Neural cell (in vitro differentiated cells): ENCODE measurements at regions not wholly inside any gene's neighbourhood (a gene's known extent, or its start where the extent isn't known, plus 50 kb on each side); places are given as distances from the start of the nearest gene placed in this dataset.

Experiments
- H2AFZ ChIP-seq: fragments of 200-600, 300-800 bp; sonication (generic), shearing (Covaris generic); 2 replicates; pipeline ENCODE4 v1.6.0; 2014; ENCODE audit warnings: low read depth, mild to moderate bottlenecking, antibody characterized with exemption, low read length, moderate library complexity
- H3F3A ChIP-seq: fragments of 200-600 bp; shearing (Covaris generic); 2 replicates; pipeline ENCODE4 v1.6.1; 2016; ENCODE audit warnings: mild to moderate bottlenecking, moderate library complexity, mixed read lengths, antibody characterized with exemption, low read length; ENCODE audit not compliant: insufficient read depth, poor library complexity, severe bottlenecking
- H3K27ac ChIP-seq: fragments of 200-600, 300-800 bp; sonication (generic), shearing (Covaris generic); 2 replicates; pipeline ENCODE4 v1.5.1; 2014; ENCODE audit warnings: mild to moderate bottlenecking, low read length, moderate library complexity
- H3K27me3 ChIP-seq: fragments of 300-800, 200-600 bp; sonication (generic), shearing (Covaris generic); 2 replicates; pipeline ENCODE4 v1.6.0; 2014; ENCODE audit warnings: mild to moderate bottlenecking, low read depth, low read length, moderate library complexity; ENCODE audit not compliant: insufficient read depth
- H3K36me3 ChIP-seq: fragments of 300-800, 200-600 bp; sonication (generic), shearing (Covaris generic); 2 replicates; pipeline ENCODE4 v1.5.1; 2014; ENCODE audit warnings: mild to moderate bottlenecking, antibody characterized with exemption, low read length, moderate library complexity; ENCODE audit not compliant: insufficient read depth
- H3K4me2 ChIP-seq: fragments of 300-800, 200-600 bp; sonication (generic), shearing (Covaris generic); 2 replicates; pipeline ENCODE4 v1.6.0; 2014; ENCODE audit warnings: mild to moderate bottlenecking, low read length
- H3K4me3 ChIP-seq: fragments of 300-800, 200-600 bp; sonication (generic), shearing (Covaris generic); 2 replicates; pipeline ENCODE4 v1.5.1; 2014; ENCODE audit warnings: mild to moderate bottlenecking, low read length, moderate library complexity
- H3K79me2 ChIP-seq: fragments of 200-600 bp; shearing (Covaris generic); replicated peaks from 2 replicates; pipeline ENCODE4 v1.6.0; 2014; ENCODE audit warnings: mild to moderate bottlenecking, low read length, moderate library complexity; ENCODE audit not compliant: insufficient read depth
- H3K9ac ChIP-seq: fragments of 300-800, 200-600 bp; sonication (generic), shearing (Covaris generic); 2 replicates; pipeline ENCODE4 v1.6.1; 2016; ENCODE audit warnings: mild to moderate bottlenecking, low read length, mixed read lengths
- H3K9me2 ChIP-seq: fragments of 200-600 bp; shearing (Covaris generic); 2 replicates; pipeline ENCODE4 v1.6.1; 2016; ENCODE audit warnings: mild to moderate bottlenecking, low read length, mixed read lengths; ENCODE audit not compliant: insufficient read depth
- H3K9me3 ChIP-seq: fragments of 200-600, 300-800 bp; sonication (generic), shearing (Covaris generic); 2 replicates; pipeline ENCODE4 v1.6.1; 2016; ENCODE audit warnings: mild to moderate bottlenecking, mixed run types, low read length, moderate library complexity, mixed read lengths
- H4K20me1 ChIP-seq: fragments of 200-600 bp; shearing (Covaris generic); 2 replicates; pipeline ENCODE4 v1.6.1; 2016; ENCODE audit warnings: mild to moderate bottlenecking, mixed run types; ENCODE audit not compliant: insufficient read depth
- EP300 ChIP-seq: fragments of 450-650 bp; conservative IDR thresholded peaks from 2 replicates; pipeline ENCODE4 v1.6.1; 2014; ENCODE audit warnings: antibody characterized with exemption, mild to moderate bottlenecking, moderate library complexity; ENCODE audit not compliant: poor library complexity, severe bottlenecking
- EZH2 ChIP-seq: fragments of 200-600, 300-800 bp; shearing (Covaris generic), sonication (generic); IDR thresholded peaks from 2 replicates; pipeline ENCODE4 v1.6.1; 2014; ENCODE audit warnings: antibody characterized with exemption, low read length, borderline replicate concordance, mild to moderate bottlenecking; ENCODE audit not compliant: insufficient read depth, poor library complexity, severe bottlenecking
- MXI1 ChIP-seq: fragments of 450-650 bp; conservative IDR thresholded peaks from 2 replicates; pipeline ENCODE4 v1.6.1; 2014; ENCODE audit warnings: antibody characterized with exemption, mild to moderate bottlenecking; ENCODE audit not compliant: poor library complexity, severe bottlenecking
- POLR2AphosphoS5 ChIP-seq: IDR thresholded peaks from 2 replicates; pipeline ENCODE4 v1.6.1; 2012
- RAD21 ChIP-seq: fragments of 450-650 bp; conservative IDR thresholded peaks from 2 replicates; pipeline ENCODE4 v1.6.1; 2014; ENCODE audit warnings: antibody characterized with exemption, mild to moderate bottlenecking, moderate library complexity
- SMC3 ChIP-seq: fragments of 450-650 bp; conservative IDR thresholded peaks from 2 replicates; pipeline ENCODE4 v1.6.1; 2014; ENCODE audit warnings: antibody characterized with exemption, mild to moderate bottlenecking, moderate library complexity; ENCODE audit not compliant: poor library complexity
- TAF1 ChIP-seq: IDR thresholded peaks from 2 replicates; pipeline ENCODE4 v1.6.1; 2012; ENCODE audit warnings: low read depth
- TF ChIP-seq, protein P1 (sequence below): IDR thresholded peaks from 2 replicates; pipeline ENCODE4 v1.6.1; 2012; ENCODE audit warnings: borderline replicate concordance
- TF ChIP-seq, protein P2 (sequence below): fragments of 450-650 bp; IDR thresholded peaks from 2 replicates; pipeline ENCODE4 v1.5.1; 2014; ENCODE audit warnings: antibody characterized with exemption, mild to moderate bottlenecking, moderate library complexity; ENCODE audit not compliant: poor library complexity, severe bottlenecking

DNA sequence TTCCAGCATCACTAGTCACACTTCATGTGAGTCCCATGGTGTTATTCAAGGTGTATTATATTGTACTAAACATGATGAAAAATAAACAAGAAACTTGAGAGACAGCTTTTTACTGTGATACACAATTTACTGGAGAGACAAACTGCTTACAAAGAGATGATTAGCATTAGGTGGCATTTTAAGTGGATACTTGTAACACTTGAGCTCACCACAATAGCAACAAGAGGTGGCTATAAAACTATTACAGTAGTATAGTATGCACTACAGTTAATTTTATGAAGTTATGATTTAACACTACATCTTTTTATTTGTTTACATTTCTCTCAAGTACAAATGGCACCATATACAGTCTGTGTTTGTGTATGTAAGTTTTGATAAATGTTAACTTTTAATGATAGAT is 246.6 kb downstream of the PARM1 start:
- H3K9me2 ChIP-seq, result no peaks in the 10 kb centered on the region
- H3K36me3 ChIP-seq, result no peaks in the 10 kb centered on the region
- H3K4me2 ChIP-seq, result no peak overlapping the region
- no peaks in the 10 kb centered on the region for H3F3A ChIP-seq
- no peak overlapping the region for H3K27ac ChIP-seq
- H4K20me1 ChIP-seq, result no peaks in the 10 kb centered on the region
- TF ChIP-seq, protein P1, sequence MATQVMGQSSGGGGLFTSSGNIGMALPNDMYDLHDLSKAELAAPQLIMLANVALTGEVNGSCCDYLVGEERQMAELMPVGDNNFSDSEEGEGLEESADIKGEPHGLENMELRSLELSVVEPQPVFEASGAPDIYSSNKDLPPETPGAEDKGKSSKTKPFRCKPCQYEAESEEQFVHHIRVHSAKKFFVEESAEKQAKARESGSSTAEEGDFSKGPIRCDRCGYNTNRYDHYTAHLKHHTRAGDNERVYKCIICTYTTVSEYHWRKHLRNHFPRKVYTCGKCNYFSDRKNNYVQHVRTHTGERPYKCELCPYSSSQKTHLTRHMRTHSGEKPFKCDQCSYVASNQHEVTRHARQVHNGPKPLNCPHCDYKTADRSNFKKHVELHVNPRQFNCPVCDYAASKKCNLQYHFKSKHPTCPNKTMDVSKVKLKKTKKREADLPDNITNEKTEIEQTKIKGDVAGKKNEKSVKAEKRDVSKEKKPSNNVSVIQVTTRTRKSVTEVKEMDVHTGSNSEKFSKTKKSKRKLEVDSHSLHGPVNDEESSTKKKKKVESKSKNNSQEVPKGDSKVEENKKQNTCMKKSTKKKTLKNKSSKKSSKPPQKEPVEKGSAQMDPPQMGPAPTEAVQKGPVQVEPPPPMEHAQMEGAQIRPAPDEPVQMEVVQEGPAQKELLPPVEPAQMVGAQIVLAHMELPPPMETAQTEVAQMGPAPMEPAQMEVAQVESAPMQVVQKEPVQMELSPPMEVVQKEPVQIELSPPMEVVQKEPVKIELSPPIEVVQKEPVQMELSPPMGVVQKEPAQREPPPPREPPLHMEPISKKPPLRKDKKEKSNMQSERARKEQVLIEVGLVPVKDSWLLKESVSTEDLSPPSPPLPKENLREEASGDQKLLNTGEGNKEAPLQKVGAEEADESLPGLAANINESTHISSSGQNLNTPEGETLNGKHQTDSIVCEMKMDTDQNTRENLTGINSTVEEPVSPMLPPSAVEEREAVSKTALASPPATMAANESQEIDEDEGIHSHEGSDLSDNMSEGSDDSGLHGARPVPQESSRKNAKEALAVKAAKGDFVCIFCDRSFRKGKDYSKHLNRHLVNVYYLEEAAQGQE, result no peak
- no peak for TF ChIP-seq EZH2
- TF ChIP-seq EP300, result no peak
- no peak for TF ChIP-seq POLR2AphosphoS5
- no peak for TF ChIP-seq SMC3
- TF ChIP-seq RAD21, result no peak
- TF ChIP-seq, protein P2, sequence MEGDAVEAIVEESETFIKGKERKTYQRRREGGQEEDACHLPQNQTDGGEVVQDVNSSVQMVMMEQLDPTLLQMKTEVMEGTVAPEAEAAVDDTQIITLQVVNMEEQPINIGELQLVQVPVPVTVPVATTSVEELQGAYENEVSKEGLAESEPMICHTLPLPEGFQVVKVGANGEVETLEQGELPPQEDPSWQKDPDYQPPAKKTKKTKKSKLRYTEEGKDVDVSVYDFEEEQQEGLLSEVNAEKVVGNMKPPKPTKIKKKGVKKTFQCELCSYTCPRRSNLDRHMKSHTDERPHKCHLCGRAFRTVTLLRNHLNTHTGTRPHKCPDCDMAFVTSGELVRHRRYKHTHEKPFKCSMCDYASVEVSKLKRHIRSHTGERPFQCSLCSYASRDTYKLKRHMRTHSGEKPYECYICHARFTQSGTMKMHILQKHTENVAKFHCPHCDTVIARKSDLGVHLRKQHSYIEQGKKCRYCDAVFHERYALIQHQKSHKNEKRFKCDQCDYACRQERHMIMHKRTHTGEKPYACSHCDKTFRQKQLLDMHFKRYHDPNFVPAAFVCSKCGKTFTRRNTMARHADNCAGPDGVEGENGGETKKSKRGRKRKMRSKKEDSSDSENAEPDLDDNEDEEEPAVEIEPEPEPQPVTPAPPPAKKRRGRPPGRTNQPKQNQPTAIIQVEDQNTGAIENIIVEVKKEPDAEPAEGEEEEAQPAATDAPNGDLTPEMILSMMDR, result no peak
- no peak for TF ChIP-seq MXI1
- TF ChIP-seq TAF1, result no peak
- no peak overlapping the region for H3K4me3 ChIP-seq
- H3K27me3 ChIP-seq, result no peaks in the 10 kb centered on the region
- H2AFZ ChIP-seq, result no peak overlapping the region
- H3K79me2 ChIP-seq, result no peaks in the 10 kb centered on the region
- no peaks in the 10 kb centered on the region for H3K9me3 ChIP-seq
- H3K9ac ChIP-seq, result no peak overlapping the region

GRCh38 chr4:75172551-75172950 is 239.6 kb downstream of the PARM1 start:
- H3F3A ChIP-seq, result no peaks in the 10 kb centered on the region
- H3K9me3 ChIP-seq, result no peaks in the 10 kb centered on the region
- TF ChIP-seq POLR2AphosphoS5 (no peak), MXI1 (no peak), SMC3 (no peak), EZH2 (no peak), EP300 (no peak), TAF1 (no peak), RAD21 (no peak)
- TF ChIP-seq, protein P1, result no peak
- TF ChIP-seq, protein P2, result no peak
- no peak overlapping the region for H3K27ac ChIP-seq
- H4K20me1 ChIP-seq, result no peaks in the 10 kb centered on the region
- no peaks in the 10 kb centered on the region for H3K9me2 ChIP-seq
- H3K27me3 ChIP-seq, result no peaks in the 10 kb centered on the region
- no peaks in the 10 kb centered on the region for H3K79me2 ChIP-seq
- no peaks in the 10 kb centered on the region for H3K36me3 ChIP-seq
- H3K9ac ChIP-seq, result no peak overlapping the region
- no peak overlapping the region for H2AFZ ChIP-seq
- no peak overlapping the region for H3K4me3 ChIP-seq
- no peak overlapping the region for H3K4me2 ChIP-seq
